ENCODE measurements at regions not wholly inside any gene's neighbourhood (a gene's known extent, or its start where the extent isn't known, plus 50 kb on each side); places are given as distances from the start of the nearest gene placed in this dataset.

DNA sequence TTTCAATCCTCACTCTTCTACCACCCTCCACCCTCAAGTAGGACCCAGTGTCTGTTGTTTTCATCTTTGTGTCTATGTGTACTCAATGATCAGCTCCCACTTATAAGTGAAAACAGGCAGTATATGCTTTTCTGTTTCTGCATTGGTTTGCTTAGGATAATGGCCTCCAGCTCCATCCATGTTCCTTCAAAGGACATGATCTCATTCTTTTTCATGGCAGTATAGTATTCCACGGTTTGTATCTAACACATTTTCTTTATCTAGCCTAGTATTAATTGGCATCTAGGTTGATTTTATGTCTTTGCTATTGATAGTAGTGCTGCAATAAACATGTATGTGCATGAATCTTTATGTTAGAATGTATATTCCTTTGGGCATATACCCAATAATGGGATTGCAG, 259.8 kb upstream of the KIF2A start:
- Mint-ChIP-seq H3K36me3 (no peaks in the 10 kb centered on the region), H3K9me3 (peaks cover 0 to 8% (median 0%) of the 10 kb centered on the region in 6 donors), H3K4me3 (no peak overlapping the region), H3K27me3 (ENCODE audit: low read depth in 3 of 3) (peaks cover 2 to 4% (median 3%) of the 10 kb centered on the region in 3 donors), H3K4me1 (no peaks in the 10 kb centered on the region), H3K27ac (no peak overlapping the region)
- no peak for DNase-seq

DNA sequence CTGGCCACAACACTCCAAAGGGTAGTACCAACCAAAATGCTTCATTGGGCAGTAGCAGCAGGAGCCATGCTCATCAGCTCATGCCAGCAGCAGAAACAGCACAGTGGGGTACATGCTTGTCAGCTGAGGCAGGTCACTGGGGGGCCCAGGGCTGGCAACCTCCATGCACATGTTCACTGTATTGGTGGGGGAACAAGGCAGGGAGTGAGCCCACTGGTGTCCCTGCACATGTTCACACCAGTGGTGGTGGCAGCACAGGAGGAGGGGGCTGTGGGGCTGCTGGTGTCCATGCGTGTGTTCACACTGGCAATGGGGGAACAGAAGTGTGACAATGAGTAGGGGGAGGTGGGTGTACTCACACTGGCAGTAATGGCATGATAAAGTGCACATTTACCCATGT, 254.3 kb upstream of the KIF2A start:
- no peak overlapping the region for H3K27ac Mint-ChIP-seq
- H3K27me3 Mint-ChIP-seq (ENCODE audit: low read depth in 3 of 3) = peaks cover 0 to 6% (median 2%) of the 10 kb centered on the region in 3 donors
- no peaks in the 10 kb centered on the region for H3K36me3 Mint-ChIP-seq
- DNase-seq = no peak
- H3K4me1 Mint-ChIP-seq = no peaks in the 10 kb centered on the region
- peaks cover 0 to 8% (median under 1%) of the 10 kb centered on the region in 6 donors for H3K9me3 Mint-ChIP-seq
- H3K4me3 Mint-ChIP-seq = no peak overlapping the region

DNA sequence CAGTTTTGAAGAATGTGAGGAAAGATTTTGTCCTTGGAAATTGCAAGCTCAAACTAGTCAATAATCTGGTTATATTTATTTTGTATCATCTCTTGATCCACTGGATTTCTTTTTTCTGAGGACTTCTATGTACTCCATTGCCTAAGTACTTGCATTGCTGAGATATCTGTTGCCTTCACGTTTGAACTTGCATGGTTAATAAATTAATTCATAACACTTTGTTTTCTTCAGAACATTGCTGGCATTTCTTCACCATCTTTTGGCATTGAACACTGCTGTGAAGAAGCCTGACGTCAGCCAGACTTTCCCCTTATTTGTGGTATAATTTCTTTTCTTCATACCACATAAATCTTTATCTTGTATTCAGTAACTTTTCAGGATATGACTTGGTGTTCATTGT, 246.0 kb upstream of the KIF2A start:
- Mint-ChIP-seq H3K27me3 (ENCODE audit: low read depth in 3 of 3) (peaks cover 0 to 2% (median 2%) of the 10 kb centered on the region in 3 donors), H3K9me3 (peaks cover 0 to 4% (median under 1%) of the 10 kb centered on the region in 6 donors), H3K27ac (no peak overlapping the region), H3K4me1 (no peaks in the 10 kb centered on the region), H3K36me3 (no peaks in the 10 kb centered on the region), H3K4me3 (no peak overlapping the region)
- no peak for DNase-seq

DNA sequence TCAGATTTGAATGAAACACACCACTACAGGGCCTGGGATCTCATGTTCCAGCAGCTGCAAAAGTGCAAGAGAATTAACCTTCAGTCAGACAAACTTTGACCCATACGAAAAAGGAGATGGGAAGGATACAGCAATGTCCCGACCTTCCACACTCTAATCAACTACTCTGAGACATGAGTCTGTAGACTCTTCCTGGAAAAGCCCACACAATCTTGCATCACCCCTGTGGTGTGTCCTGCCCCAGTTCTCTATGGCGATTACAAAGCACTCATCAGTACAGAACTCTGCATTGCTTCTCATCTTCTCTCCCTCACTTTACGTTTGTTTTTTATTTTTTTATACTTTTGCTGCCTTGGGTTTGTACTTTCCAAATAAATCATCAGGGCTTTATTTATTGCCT, 241.0 kb upstream of the KIF2A start:
- no peak for DNase-seq
- no peaks in the 10 kb centered on the region for H3K4me1 Mint-ChIP-seq
- H3K36me3 Mint-ChIP-seq = no peaks in the 10 kb centered on the region
- H3K27me3 Mint-ChIP-seq (ENCODE audit: low read depth in 3 of 3) = peaks cover 0 to 3% (median 2%) of the 10 kb centered on the region in 3 donors
- no peak overlapping the region for H3K4me3 Mint-ChIP-seq
- no peak overlapping the region for H3K27ac Mint-ChIP-seq
- peaks cover 0 to 4% (median 1%) of the 10 kb centered on the region in 6 donors for H3K9me3 Mint-ChIP-seq

DNA sequence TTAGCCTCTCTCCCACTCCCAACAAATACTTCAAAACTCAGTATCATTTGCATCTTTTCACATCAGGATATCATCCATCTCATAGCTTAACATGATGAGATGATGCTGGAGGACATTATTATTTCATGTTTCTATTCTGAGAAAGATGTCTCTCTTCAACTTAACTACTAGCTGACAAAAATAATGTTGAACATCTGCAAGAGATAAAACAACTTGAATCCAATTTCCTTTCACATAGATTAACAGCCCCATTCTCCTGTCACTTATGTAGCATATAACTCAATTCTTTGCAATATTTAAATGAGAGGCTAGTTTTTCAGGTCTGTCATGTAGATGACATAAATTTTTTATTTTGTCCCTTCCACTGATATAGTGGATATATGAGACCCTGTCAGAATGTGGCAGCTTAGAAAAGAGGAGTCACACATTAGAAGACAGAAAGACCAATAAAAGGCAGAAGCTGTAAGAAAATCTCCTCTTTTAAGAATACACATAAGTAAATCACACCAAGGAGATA, 239.2 kb upstream of the KIF2A start:
- Mint-ChIP-seq H3K27me3 (ENCODE audit: low read depth in 3 of 3) (peaks cover 1 to 4% (median 2%) of the 10 kb centered on the region in 3 donors), H3K9me3 (peaks cover 0 to 5% (median 1%) of the 10 kb centered on the region in 6 donors), H3K36me3 (no peaks in the 10 kb centered on the region), H3K4me3 (no peak overlapping the region), H3K4me1 (no peaks in the 10 kb centered on the region), H3K27ac (no peak overlapping the region)
- DNase-seq = no peak

DNA sequence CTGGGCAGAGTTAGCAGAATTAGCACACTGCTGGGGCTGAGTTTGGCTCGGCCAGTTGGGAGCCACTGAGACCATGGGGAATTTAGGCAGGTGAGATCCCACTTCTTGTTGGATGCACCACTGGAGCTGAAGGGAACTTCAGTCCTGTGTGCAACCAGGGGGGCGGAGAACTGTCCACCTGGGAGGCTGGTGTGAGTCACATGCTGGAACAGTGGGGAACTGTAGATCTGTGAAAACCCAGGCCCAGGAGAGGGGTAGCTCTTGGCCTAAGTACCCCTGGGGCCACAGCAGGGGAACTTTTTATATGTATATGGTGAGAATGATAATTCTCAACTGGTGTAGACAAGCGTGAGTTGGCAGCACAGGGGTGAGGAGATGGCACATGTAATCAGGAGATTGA, 237.5 kb upstream of the KIF2A start:
- no peak for DNase-seq
- H3K4me1 Mint-ChIP-seq = no peaks in the 10 kb centered on the region
- H3K27ac Mint-ChIP-seq = no peak overlapping the region
- peaks cover 0 to 8% (median 1%) of the 10 kb centered on the region in 6 donors for H3K9me3 Mint-ChIP-seq
- H3K27me3 Mint-ChIP-seq (ENCODE audit: low read depth in 3 of 3) = peaks cover 2 to 4% (median 3%) of the 10 kb centered on the region in 3 donors
- H3K36me3 Mint-ChIP-seq = no peaks in the 10 kb centered on the region
- peak overlapping the region in 1 of 5 donors; percentile 29 for H3K4me3 Mint-ChIP-seq

DNA sequence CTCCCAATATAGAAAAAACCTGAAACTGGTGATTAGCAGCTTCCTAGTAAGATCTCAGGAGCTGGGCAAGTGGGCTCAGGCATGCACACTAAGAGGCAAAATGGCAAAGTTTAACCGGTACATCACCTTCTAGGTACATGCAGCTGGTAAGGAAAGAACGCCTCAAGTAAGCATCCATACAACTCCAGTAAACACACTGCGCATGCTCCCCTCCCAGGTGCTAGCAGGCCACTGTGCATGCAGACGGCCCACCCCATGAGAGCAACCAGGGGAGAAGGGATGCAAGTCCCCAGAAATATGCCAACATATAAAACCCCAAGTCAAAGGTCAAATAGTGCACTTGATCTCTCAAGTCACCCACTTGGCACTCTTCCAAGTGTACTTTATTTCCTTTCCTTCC, 228.6 kb upstream of the KIF2A start:
- peaks cover 1 to 3% (median 1%) of the 10 kb centered on the region in 3 donors for H3K27me3 Mint-ChIP-seq (ENCODE audit: low read depth in 3 of 3)
- H3K27ac Mint-ChIP-seq = no peak overlapping the region
- H3K4me3 Mint-ChIP-seq = no peak overlapping the region
- no peak for DNase-seq
- peaks cover 0 to 3% (median 0%) of the 10 kb centered on the region in 6 donors for H3K9me3 Mint-ChIP-seq
- H3K4me1 Mint-ChIP-seq = no peaks in the 10 kb centered on the region
- no peaks in the 10 kb centered on the region for H3K36me3 Mint-ChIP-seq

DNA sequence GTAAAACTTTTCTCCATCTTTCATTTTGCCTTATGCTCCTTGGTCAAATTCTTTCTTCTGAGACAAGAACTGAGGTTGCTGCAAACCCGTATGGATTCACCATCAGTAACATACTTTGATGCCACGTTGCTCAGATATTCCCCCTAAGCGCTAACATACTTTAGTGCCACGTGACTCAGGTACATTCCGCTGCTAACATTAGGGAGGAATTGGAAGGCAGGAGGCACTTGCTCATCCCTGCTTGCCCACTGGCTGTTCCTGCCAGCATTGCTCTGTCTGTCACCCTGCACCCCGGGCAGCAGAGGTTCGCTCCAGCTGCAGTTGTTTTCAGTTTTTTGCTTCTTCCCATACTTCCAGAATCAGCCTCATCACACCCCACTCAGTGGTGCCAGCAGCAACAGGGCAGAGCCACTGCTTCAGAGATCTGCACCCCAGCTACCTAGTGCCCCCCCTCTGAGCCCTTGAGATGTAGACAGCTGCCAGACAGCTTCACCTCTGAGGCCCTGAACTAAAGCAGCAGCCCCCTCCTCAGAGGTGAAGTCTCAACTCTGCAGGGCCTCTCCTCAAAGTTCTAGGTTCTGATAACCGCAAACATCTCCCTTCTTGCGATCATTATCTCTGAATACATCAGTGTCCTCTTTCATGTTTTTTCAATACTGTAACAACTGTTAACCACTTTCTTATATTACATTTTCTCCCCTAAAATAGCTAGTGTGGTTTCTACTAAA, 228.0 kb upstream of the KIF2A start:
- Mint-ChIP-seq H3K4me3 (no peak overlapping the region), H3K27ac (no peak overlapping the region), H3K9me3 (no peaks in the 10 kb centered on the region), H3K4me1 (no peaks in the 10 kb centered on the region), H3K27me3 (ENCODE audit: low read depth in 3 of 3) (peaks cover 1 to 3% (median 1%) of the 10 kb centered on the region in 3 donors), H3K36me3 (no peaks in the 10 kb centered on the region)
- DNase-seq = no peak

DNA sequence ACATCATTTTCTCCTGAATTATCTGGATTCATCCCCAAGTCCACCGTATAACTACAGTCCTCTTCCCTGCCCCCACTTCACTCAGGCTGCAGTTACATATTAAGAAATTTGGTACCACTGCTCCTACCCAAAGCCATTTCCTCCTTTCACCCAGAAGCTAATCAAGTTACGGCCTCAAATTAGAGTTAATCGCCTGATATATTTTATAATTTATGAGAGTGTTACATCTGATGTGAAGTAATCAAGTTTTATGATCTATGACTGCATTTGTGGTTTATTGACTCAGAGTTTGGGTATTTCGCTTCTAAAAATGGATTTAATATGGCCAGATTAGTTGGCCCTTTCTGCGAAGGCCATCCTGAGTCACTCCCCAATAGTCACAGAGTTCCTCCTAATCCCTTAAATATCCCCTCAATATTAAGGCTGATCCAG, 223.6 kb upstream of the KIF2A start:
- Mint-ChIP-seq H3K9me3 (no peaks in the 10 kb centered on the region), H3K27ac (no peak overlapping the region), H3K4me3 (no peak overlapping the region), H3K4me1 (no peaks in the 10 kb centered on the region), H3K27me3 (ENCODE audit: low read depth in 3 of 3) (peaks cover 0 to 4% (median 2%) of the 10 kb centered on the region in 3 donors), H3K36me3 (no peaks in the 10 kb centered on the region)
- no peak for DNase-seq

DNA sequence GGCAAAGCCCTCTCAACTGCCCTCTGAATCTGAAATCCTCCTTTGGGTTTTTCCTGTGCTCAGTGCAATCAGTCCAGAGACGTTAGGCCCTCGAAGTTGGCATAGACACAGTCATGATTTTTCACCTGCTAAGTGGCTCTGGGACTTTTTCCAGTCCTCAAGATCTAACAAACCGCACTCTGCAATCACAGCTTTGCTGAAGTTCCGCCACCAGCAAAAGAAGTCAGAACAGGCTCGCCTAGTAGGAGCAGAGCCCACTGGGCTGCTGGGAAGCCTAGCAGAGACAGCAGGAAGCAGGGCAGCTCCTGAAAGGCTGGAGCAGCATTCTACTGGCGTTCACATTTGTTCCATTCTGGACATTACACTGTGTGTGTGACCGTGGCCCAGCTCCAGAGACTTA, 222.8 kb upstream of the KIF2A start:
- DNase-seq = no peak
- H3K4me1 Mint-ChIP-seq = no peaks in the 10 kb centered on the region
- no peak overlapping the region for H3K27ac Mint-ChIP-seq
- H3K4me3 Mint-ChIP-seq = no peak overlapping the region
- H3K36me3 Mint-ChIP-seq = no peaks in the 10 kb centered on the region
- H3K27me3 Mint-ChIP-seq (ENCODE audit: low read depth in 3 of 3) = peaks cover 0 to 4% (median 2%) of the 10 kb centered on the region in 3 donors
- no peaks in the 10 kb centered on the region for H3K9me3 Mint-ChIP-seq

DNA sequence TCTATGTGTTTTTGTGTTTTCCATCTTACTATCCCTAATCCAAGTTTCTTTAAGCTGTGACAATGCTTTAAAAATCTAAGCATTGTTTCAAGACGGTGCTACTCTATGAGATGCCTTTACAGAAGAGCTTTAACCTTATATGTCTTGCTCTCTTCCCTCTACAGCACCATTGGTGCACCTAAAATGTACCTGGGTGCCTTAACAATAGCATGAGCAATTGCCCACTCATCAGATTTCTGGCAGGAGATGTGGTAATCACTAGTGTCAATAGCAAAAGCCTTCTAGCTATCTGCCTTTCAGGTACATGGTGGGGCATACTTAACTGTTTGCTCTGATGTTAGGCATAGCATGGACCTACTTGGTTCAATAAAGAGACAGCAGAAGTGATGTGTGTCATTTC, 222.3 kb upstream of the KIF2A start:
- no peak for DNase-seq
- H3K27ac Mint-ChIP-seq = no peak overlapping the region
- H3K4me3 Mint-ChIP-seq = no peak overlapping the region
- no peaks in the 10 kb centered on the region for H3K36me3 Mint-ChIP-seq
- no peaks in the 10 kb centered on the region for H3K4me1 Mint-ChIP-seq
- H3K27me3 Mint-ChIP-seq (ENCODE audit: low read depth in 3 of 3) = peaks cover 0 to 4% (median 2%) of the 10 kb centered on the region in 3 donors
- H3K9me3 Mint-ChIP-seq = no peaks in the 10 kb centered on the region

DNA sequence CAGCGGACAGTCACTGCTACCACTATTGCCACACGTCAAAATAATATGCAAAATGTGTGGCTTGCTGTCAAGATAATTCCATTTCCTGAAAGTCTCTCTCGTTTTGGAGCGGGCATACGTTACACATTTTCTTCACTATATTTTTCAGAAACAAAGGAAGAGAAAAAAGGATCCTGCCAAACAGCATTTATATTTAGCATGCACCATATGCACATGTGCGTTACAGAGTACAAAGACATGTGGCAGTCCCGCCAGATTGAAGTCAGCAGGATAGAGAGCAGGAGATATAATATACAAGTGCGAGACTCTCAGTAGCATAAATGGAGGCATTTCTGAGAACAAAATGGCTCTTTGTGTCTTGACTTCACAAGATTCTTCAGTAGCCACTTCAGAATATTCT, 221.6 kb upstream of the KIF2A start:
- H3K9me3 Mint-ChIP-seq = no peaks in the 10 kb centered on the region
- DNase-seq = no peak
- no peaks in the 10 kb centered on the region for H3K4me1 Mint-ChIP-seq
- peaks cover 0 to 4% (median 2%) of the 10 kb centered on the region in 3 donors for H3K27me3 Mint-ChIP-seq (ENCODE audit: low read depth in 3 of 3)
- no peak overlapping the region for H3K27ac Mint-ChIP-seq
- no peaks in the 10 kb centered on the region for H3K36me3 Mint-ChIP-seq
- no peak overlapping the region for H3K4me3 Mint-ChIP-seq

DNA sequence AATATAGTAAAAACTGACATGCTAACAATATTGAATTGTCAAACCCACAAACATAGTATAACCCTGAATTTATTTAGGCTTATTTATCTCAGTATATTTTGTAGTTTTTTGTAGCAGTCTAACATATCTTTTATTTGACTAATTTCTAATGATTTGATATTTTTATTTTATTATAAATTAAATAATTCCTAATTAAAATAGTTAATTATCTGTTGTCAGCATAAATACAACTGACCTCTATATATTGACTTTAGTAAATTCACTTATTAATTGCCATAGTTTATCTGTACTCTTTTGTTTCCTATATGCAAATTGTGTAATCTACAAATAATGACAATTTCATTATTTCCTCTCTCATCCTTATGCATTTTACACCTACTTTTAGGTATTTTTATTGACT, 215.1 kb upstream of the KIF2A start:
- H3K27ac Mint-ChIP-seq = no peak overlapping the region
- peaks cover 6 to 15% of the 10 kb centered on the region in 2 donors for H3K4me1 Mint-ChIP-seq
- H3K9me3 Mint-ChIP-seq = peaks cover 0 to 3% (median 0%) of the 10 kb centered on the region in 6 donors
- DNase-seq = no peak
- H3K27me3 Mint-ChIP-seq (ENCODE audit: low read depth in 3 of 3) = peaks cover 0 to 3% (median 0%) of the 10 kb centered on the region in 3 donors
- no peak overlapping the region for H3K4me3 Mint-ChIP-seq
- H3K36me3 Mint-ChIP-seq = no peaks in the 10 kb centered on the region

DNA sequence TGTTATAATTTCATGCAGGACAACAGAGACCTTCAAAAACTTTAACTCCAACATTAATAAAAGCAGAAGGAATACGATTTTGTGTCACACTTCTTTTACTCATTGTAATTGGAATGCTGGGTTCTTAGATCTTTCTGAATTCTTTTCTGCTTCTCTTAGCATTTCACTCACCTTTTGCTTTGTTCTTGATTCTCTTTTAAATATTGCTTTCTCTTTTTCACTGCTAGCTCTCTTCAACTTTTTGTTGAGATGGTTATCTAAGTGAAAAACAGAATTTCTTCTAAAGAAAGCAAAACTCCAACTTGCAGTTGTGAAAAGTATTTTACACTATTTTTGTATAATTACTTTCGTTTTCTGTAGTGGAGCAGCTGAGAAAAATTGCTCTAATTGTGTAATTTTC, 212.6 kb upstream of the KIF2A start:
- H3K27me3 Mint-ChIP-seq (ENCODE audit: low read depth in 3 of 3) = no peaks in the 10 kb centered on the region
- no peaks in the 10 kb centered on the region for H3K36me3 Mint-ChIP-seq
- H3K4me3 Mint-ChIP-seq = no peak overlapping the region
- no peak overlapping the region for H3K27ac Mint-ChIP-seq
- DNase-seq = no peak
- peaks cover 0 to 3% (median under 1%) of the 10 kb centered on the region in 6 donors for H3K9me3 Mint-ChIP-seq
- peaks cover 6 to 15% of the 10 kb centered on the region in 2 donors for H3K4me1 Mint-ChIP-seq

Data from immature natural killer cell (primary cell).